ENCODE measurements at regions not wholly inside any gene's neighbourhood (a gene's known extent, or its start where the extent isn't known, plus 50 kb on each side); places are given as distances from the start of the nearest gene placed in this dataset.

DNA sequence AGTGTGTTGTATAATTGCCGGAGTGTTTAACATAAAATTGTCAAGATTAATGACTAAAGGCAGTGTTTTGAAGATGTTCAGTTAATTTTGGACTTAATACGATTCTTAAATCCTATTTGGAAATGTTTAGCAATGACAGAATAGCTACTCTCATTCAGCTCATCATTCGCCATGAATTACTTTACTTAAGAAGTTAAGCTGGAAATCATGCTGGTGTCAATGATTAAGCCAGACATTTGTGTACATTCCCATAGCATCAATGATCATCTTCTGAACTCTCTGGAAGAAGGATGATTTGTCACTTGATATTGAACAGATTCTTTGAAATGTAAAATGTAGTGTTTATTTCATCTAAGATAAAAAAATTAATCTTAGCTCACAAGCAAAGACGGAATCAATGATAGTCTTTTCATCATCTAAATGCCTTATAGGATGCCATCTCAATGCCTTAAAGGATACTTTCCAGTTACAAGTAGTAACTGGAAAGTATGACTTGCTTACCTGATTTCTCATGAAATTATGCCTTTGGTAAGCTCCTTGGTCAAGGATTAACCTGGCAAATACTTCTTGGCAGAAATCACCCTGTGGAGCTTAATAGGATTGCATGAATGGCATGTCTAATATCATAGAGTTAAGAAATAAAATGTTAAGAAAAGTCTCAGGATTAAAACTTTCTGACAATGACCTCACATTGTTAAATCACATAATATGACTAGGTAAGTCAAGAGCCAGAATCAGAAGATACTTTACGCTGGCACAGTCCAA, 515.5 kb upstream of the AGA start:
- H3K79me2 ChIP-seq (ENCODE audit: control insufficient read depth, insufficient read depth, low read length), result no peaks in the 10 kb centered on the region
- H3K36me3 ChIP-seq (ENCODE audit: control insufficient read depth in 2 of 2, insufficient read depth in 2 of 2, low read length in 1 of 2), result no peaks in the 10 kb centered on the region
- no peaks in the 10 kb centered on the region for H4K20me1 ChIP-seq (ENCODE audit: control insufficient read depth, insufficient read depth)
- ChIA-PET RAD21 (ENCODE audit: unreplicated experiment) (interaction anchor here (0.6 kb wide), 1 partner anchor 1032 kb away, joined by 3 read pairs; no protein-coding TSS in a partner anchor), SMC1A (ENCODE audit: uncharacterized antibody, unreplicated experiment) (interaction anchor here (1.2 kb wide), 1 partner anchor 10 kb away, joined by 3 read pairs; no protein-coding TSS in a partner anchor), CTCF (interaction anchor here (0.8 to 1.1 kb wide), 2 partner anchors 10 to 11 kb away, joined by 3 read pairs; no protein-coding TSS in a partner anchor), POLR2A (no interaction called here)
- no TSS peak for BruUV-seq (replicated peaks)
- H3K4me1 ChIP-seq (ENCODE audit: control insufficient read depth, insufficient read depth, low read length), result no peaks in the 10 kb centered on the region
- no peak overlapping the region for H3K9ac ChIP-seq (ENCODE audit: control insufficient read depth, insufficient read depth, low read length)
- no peak overlapping the region for H3K4me2 ChIP-seq (ENCODE audit: control insufficient read depth, insufficient read depth)
- ATAC-seq (no peak), FAIRE-seq (no peak), DNase-seq (ENCODE audit: low read depth, low spot score) (no peak)
- intact Hi-C loops (cut with micrococcal nuclease; ENCODE audit: unreplicated experiment), result no loop called here
- no peak overlapping the region for H2AFZ ChIP-seq (ENCODE audit: control insufficient read depth, low read depth, low read length)
- H3K4me3 ChIP-seq, result no peak overlapping the region
- H3K27me3 ChIP-seq (replicated peaks in 1 of 2; ENCODE audit: control insufficient read depth in 2 of 2, insufficient read depth in 2 of 2, low read length in 1 of 2), result no peaks in the 10 kb centered on the region
- in situ Hi-C loops (cut with MboI), result no loop called here
- WGBS (ENCODE audit: insufficient coverage, insufficient replicate concordance, low lambda C conversion rate, missing lambda C conversion rate), result 9% methylated on average over 5 of the region's 5 CpGs
- no peak overlapping the region for H3K27ac ChIP-seq (ENCODE audit: control insufficient read depth, insufficient read depth)
- H3K9me3 ChIP-seq (replicated peaks; ENCODE audit: control insufficient read depth, insufficient read depth, low read length), result no peaks in the 10 kb centered on the region
- TF ChIP-seq, protein P1, sequence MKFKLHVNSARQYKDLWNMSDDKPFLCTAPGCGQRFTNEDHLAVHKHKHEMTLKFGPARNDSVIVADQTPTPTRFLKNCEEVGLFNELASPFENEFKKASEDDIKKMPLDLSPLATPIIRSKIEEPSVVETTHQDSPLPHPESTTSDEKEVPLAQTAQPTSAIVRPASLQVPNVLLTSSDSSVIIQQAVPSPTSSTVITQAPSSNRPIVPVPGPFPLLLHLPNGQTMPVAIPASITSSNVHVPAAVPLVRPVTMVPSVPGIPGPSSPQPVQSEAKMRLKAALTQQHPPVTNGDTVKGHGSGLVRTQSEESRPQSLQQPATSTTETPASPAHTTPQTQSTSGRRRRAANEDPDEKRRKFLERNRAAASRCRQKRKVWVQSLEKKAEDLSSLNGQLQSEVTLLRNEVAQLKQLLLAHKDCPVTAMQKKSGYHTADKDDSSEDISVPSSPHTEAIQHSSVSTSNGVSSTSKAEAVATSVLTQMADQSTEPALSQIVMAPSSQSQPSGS (IDR thresholded peaks at IDR 0.05; ENCODE audit: low read length), result no peak
- TF ChIP-seq, protein P2, sequence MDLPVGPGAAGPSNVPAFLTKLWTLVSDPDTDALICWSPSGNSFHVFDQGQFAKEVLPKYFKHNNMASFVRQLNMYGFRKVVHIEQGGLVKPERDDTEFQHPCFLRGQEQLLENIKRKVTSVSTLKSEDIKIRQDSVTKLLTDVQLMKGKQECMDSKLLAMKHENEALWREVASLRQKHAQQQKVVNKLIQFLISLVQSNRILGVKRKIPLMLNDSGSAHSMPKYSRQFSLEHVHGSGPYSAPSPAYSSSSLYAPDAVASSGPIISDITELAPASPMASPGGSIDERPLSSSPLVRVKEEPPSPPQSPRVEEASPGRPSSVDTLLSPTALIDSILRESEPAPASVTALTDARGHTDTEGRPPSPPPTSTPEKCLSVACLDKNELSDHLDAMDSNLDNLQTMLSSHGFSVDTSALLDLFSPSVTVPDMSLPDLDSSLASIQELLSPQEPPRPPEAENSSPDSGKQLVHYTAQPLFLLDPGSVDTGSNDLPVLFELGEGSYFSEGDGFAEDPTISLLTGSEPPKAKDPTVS (IDR thresholded peaks at IDR 0.05; ENCODE audit: low read depth, low read length), result no peak
- no peak for TF ChIP-seq EZH2 (IDR thresholded peaks at IDR 0.05; ENCODE audit: borderline replicate concordance, control insufficient read depth, low read depth, low read length)
- TF ChIP-seq, protein P3, sequence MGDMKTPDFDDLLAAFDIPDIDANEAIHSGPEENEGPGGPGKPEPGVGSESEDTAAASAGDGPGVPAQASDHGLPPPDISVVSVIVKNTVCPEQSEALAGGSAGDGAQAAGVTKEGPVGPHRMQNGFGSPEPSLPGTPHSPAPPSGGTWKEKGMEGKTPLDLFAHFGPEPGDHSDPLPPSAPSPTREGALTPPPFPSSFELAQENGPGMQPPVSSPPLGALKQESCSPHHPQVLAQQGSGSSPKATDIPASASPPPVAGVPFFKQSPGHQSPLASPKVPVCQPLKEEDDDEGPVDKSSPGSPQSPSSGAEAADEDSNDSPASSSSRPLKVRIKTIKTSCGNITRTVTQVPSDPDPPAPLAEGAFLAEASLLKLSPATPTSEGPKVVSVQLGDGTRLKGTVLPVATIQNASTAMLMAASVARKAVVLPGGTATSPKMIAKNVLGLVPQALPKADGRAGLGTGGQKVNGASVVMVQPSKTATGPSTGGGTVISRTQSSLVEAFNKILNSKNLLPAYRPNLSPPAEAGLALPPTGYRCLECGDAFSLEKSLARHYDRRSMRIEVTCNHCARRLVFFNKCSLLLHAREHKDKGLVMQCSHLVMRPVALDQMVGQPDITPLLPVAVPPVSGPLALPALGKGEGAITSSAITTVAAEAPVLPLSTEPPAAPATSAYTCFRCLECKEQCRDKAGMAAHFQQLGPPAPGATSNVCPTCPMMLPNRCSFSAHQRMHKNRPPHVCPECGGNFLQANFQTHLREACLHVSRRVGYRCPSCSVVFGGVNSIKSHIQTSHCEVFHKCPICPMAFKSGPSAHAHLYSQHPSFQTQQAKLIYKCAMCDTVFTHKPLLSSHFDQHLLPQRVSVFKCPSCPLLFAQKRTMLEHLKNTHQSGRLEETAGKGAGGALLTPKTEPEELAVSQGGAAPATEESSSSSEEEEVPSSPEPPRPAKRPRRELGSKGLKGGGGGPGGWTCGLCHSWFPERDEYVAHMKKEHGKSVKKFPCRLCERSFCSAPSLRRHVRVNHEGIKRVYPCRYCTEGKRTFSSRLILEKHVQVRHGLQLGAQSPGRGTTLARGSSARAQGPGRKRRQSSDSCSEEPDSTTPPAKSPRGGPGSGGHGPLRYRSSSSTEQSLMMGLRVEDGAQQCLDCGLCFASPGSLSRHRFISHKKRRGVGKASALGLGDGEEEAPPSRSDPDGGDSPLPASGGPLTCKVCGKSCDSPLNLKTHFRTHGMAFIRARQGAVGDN (IDR thresholded peaks at IDR 0.05), result no peak
- TF ChIP-seq ASH2L (IDR thresholded peaks at IDR 0.05; ENCODE audit: borderline replicate concordance, low read depth), result no peak
- no peak for TF ChIP-seq NFXL1 (IDR thresholded peaks at IDR 0.05; ENCODE audit: borderline replicate concordance)
- TF ChIP-seq NFYA (IDR thresholded peaks at IDR 0.05; ENCODE audit: borderline replicate concordance, low read depth, low read length), result no peak
- no peak for TF ChIP-seq HDAC6 (IDR thresholded peaks at IDR 0.05; ENCODE audit: unreplicated experiment)
- TF ChIP-seq FOXK2 (IDR thresholded peaks at IDR 0.05), result no peak
- TF ChIP-seq GABPA (IDR thresholded peaks at IDR 0.05; ENCODE audit: low read depth), result no peak
- TF ChIP-seq, protein P4, sequence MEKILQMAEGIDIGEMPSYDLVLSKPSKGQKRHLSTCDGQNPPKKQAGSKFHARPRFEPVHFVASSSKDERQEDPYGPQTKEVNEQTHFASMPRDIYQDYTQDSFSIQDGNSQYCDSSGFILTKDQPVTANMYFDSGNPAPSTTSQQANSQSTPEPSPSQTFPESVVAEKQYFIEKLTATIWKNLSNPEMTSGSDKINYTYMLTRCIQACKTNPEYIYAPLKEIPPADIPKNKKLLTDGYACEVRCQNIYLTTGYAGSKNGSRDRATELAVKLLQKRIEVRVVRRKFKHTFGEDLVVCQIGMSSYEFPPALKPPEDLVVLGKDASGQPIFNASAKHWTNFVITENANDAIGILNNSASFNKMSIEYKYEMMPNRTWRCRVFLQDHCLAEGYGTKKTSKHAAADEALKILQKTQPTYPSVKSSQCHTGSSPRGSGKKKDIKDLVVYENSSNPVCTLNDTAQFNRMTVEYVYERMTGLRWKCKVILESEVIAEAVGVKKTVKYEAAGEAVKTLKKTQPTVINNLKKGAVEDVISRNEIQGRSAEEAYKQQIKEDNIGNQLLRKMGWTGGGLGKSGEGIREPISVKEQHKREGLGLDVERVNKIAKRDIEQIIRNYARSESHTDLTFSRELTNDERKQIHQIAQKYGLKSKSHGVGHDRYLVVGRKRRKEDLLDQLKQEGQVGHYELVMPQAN (conservative IDR thresholded peaks at IDR 0.05), result no peak

Measured in GM12878 (cell line).